ENCODE measurements at regions not wholly inside any gene's neighbourhood (a gene's known extent, or its start where the extent isn't known, plus 50 kb on each side); places are given as distances from the start of the nearest gene placed in this dataset.

- Histone ChIP-seq H3K27me3 (no peaks in the 10 kb centered on the region), H3K9ac (ENCODE audit: low read depth in 2 of 2, low read length in 2 of 2) (no peak overlapping the region), H3K4me1 (no peaks in the 10 kb centered on the region), H3K36me3 (no peaks in the 10 kb centered on the region), H3K9me3 (no peaks in the 10 kb centered on the region), H3K27ac (no peak overlapping the region), H3K4me3 (no peak overlapping the region)
- no peak for DNase-seq
- intact Hi-C loops (cut with DNase I), result no loop called here
- no peak for TF ChIP-seq CTCF (IDR thresholded peaks at IDR 0.05)
These were observed 117.8 kb upstream of the GMDS start for GRCh38 chr6:2363211-2363610.

- DNase-seq, result no peak
- Histone ChIP-seq H3K27me3 (no peaks in the 10 kb centered on the region), H3K4me1 (no peaks in the 10 kb centered on the region), H3K4me3 (no peak overlapping the region), H3K9ac (ENCODE audit: low read depth in 2 of 2, low read length in 2 of 2) (no peak overlapping the region), H3K9me3 (no peaks in the 10 kb centered on the region), H3K36me3 (no peaks in the 10 kb centered on the region), H3K27ac (no peak overlapping the region)
- intact Hi-C loops (cut with DNase I), result no loop called here
- TF ChIP-seq CTCF (IDR thresholded peaks at IDR 0.05), result no peak
These were observed 115.8 kb upstream of the GMDS start for GRCh38 chr6:2361195-2361594.

- no peak for TF ChIP-seq CTCF (IDR thresholded peaks at IDR 0.05)
- no peaks in the 10 kb centered on the region for H3K36me3 ChIP-seq
- H3K27ac ChIP-seq, result no peak overlapping the region
- no peaks in the 10 kb centered on the region for H3K4me1 ChIP-seq
- no peaks in the 10 kb centered on the region for H3K27me3 ChIP-seq
- no peak overlapping the region for H3K9ac ChIP-seq (ENCODE audit: low read depth in 2 of 2, low read length in 2 of 2)
- intact Hi-C loops (cut with DNase I), result no loop called here
- H3K4me3 ChIP-seq, result no peak overlapping the region
- no peak for DNase-seq
- no peaks in the 10 kb centered on the region for H3K9me3 ChIP-seq
These were observed 115.3 kb upstream of the GMDS start for GRCh38 chr6:2360716-2361115.

GRCh38 chr6:2360126-2360525 is 114.7 kb upstream of the GMDS start:
- Histone ChIP-seq H3K36me3 (no peaks in the 10 kb centered on the region), H3K27me3 (no peaks in the 10 kb centered on the region), H3K4me3 (no peak overlapping the region), H3K27ac (no peak overlapping the region), H3K4me1 (no peaks in the 10 kb centered on the region), H3K9me3 (no peaks in the 10 kb centered on the region), H3K9ac (ENCODE audit: low read depth in 2 of 2, low read length in 2 of 2) (no peak overlapping the region)
- TF ChIP-seq CTCF (IDR thresholded peaks at IDR 0.05), result no peak
- intact Hi-C loops (cut with DNase I), result no loop called here
- no peak for DNase-seq

GRCh38 chr6:2355150-2355549 is 109.7 kb upstream of the GMDS start:
- H3K4me1 ChIP-seq, result peaks cover 3% of the 10 kb centered on the region
- TF ChIP-seq CTCF (IDR thresholded peaks at IDR 0.05), result no peak
- no peak overlapping the region for H3K4me3 ChIP-seq
- H3K9me3 ChIP-seq, result no peaks in the 10 kb centered on the region
- H3K27ac ChIP-seq, result no peak overlapping the region
- no peak overlapping the region for H3K9ac ChIP-seq (ENCODE audit: low read depth in 2 of 2, low read length in 2 of 2)
- no peak for DNase-seq
- no peaks in the 10 kb centered on the region for H3K36me3 ChIP-seq
- intact Hi-C loops (cut with DNase I), result loop anchor here (10.0 kb wide), 2 partner anchors 90 to 280 kb away; no protein-coding TSS in a partner anchor
- no peaks in the 10 kb centered on the region for H3K27me3 ChIP-seq

GRCh38 chr6:2354138-2354491 is 108.7 kb upstream of the GMDS start:
- no peaks in the 10 kb centered on the region for H3K36me3 ChIP-seq
- no peak overlapping the region for H3K27ac ChIP-seq
- no peak overlapping the region for H3K4me3 ChIP-seq
- no peaks in the 10 kb centered on the region for H3K9me3 ChIP-seq
- H3K27me3 ChIP-seq, result no peaks in the 10 kb centered on the region
- no peak for TF ChIP-seq CTCF (IDR thresholded peaks at IDR 0.05)
- peaks cover 3% of the 10 kb centered on the region for H3K4me1 ChIP-seq
- intact Hi-C loops (cut with DNase I), result loop anchor here (5.0 to 10.0 kb wide), 4 partner anchors 91 to 752 kb away; no protein-coding TSS in a partner anchor
- DNase-seq, result no peak
- H3K9ac ChIP-seq (ENCODE audit: low read depth in 2 of 2, low read length in 2 of 2), result no peak overlapping the region
